ENCODE measurements at regions not wholly inside any gene's neighbourhood (a gene's known extent, or its start where the extent isn't known, plus 50 kb on each side); places are given as distances from the start of the nearest gene placed in this dataset.

- TF ChIP-seq GABPA (IDR thresholded peaks at IDR 0.05; ENCODE audit: low read depth) (no peak), TEAD4 (IDR thresholded peaks at IDR 0.05; ENCODE audit: borderline replicate concordance, insufficient read depth) (no peak), USF2 (IDR thresholded peaks at IDR 0.05; ENCODE audit: borderline replicate concordance, low read depth, low read length) (no peak), CTCF (IDR thresholded peaks at IDR 0.05) (no peak), FOSL2 (IDR thresholded peaks at IDR 0.05; ENCODE audit: borderline replicate concordance, low read depth) (no peak), NRF1 (IDR thresholded peaks at IDR 0.05; ENCODE audit: low read depth, low read length) (no peak), POLR2AphosphoS5 (IDR thresholded peaks at IDR 0.05; ENCODE audit: low read depth, low read length) (no peak), TCF12 (IDR thresholded peaks at IDR 0.05) (no peak), RAD21 (IDR thresholded peaks at IDR 0.05; ENCODE audit: low read length) (no peak), EP300 (IDR thresholded peaks at IDR 0.05; ENCODE audit: borderline replicate concordance in 1 of 2, low read depth in 1 of 2, low read length in 1 of 2) (no peak)
- TF ChIP-seq, protein P1, sequence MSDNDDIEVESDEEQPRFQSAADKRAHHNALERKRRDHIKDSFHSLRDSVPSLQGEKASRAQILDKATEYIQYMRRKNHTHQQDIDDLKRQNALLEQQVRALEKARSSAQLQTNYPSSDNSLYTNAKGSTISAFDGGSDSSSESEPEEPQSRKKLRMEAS (IDR thresholded peaks at IDR 0.05; ENCODE audit: low read depth): no peak
These were observed 61.3 kb upstream of the GPRC5B start for GRCh38 chr16:19945934-19946333.
